Astrocyte of the cerebellum (primary cell): ENCODE measurements at regions not wholly inside any gene's neighbourhood (a gene's known extent, or its start where the extent isn't known, plus 50 kb on each side); places are given as distances from the start of the nearest gene placed in this dataset.

Experiments
- DNase-seq: peaks from one replicate; pipeline ENCODE4 v3.0.0-alpha.2; 2011; ENCODE audit warnings: low read depth
- H3K4me3 ChIP-seq: 2 replicates; pipeline ENCODE4 v1.5.1; 2011; ENCODE audit warnings: mild to moderate bottlenecking, low read depth, low read length, moderate library complexity
- in situ Hi-C: cut with HindIII; loops from 2 replicates; pipeline ENCODE4 v1.10.0; 2017; ENCODE audit warnings: low sequenced_read_pairs
- TF ChIP-seq, protein P1 (sequence below): IDR thresholded peaks from 2 replicates; pipeline ENCODE4 v1.5.1; 2012; ENCODE audit warnings: low read length, low read depth, moderate library complexity, mild to moderate bottlenecking; ENCODE audit errors: missing control alignments

DNA sequence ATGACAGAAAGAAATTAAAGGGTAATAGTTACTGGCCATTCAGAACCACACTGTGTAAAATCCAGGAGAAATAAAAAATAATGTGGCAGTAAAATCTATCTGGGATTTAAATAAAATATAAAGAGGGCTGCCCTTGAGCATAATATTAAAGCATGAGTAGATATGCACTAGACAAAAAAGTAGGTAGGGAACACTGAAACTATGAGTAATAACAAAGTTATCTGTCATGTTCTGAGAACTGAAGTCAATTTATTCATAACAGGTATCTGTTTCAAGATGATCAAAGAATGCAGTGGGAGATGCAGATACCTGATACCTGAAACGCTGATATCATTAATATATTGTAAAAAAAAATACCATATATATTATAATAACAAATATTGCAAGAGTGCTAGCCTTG lies 1672.0 kb downstream of the SLITRK5 start:
- TF ChIP-seq, protein P1, sequence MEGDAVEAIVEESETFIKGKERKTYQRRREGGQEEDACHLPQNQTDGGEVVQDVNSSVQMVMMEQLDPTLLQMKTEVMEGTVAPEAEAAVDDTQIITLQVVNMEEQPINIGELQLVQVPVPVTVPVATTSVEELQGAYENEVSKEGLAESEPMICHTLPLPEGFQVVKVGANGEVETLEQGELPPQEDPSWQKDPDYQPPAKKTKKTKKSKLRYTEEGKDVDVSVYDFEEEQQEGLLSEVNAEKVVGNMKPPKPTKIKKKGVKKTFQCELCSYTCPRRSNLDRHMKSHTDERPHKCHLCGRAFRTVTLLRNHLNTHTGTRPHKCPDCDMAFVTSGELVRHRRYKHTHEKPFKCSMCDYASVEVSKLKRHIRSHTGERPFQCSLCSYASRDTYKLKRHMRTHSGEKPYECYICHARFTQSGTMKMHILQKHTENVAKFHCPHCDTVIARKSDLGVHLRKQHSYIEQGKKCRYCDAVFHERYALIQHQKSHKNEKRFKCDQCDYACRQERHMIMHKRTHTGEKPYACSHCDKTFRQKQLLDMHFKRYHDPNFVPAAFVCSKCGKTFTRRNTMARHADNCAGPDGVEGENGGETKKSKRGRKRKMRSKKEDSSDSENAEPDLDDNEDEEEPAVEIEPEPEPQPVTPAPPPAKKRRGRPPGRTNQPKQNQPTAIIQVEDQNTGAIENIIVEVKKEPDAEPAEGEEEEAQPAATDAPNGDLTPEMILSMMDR, result no peak
- no peak for DNase-seq
- no peak overlapping the region for H3K4me3 ChIP-seq
- in situ Hi-C loops, result no loop called here

DNA sequence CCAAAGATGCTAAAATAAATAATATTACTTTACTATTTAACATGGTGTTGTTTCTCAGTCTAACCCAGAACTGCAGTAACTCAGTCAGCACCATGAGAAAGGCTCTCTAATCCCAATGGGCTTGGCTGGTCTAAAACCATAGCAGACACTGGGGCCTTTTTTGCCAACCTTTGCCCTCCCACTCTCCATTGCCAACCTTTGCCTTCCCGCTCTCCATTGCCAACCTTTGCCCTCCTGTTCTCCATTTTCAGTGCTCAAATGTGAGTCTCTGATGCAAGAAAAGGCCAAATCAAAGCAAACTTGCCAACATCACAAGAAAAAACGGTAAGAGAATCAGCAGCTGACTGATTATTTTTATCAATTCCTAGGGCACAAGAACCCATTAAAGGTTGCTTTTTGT lies 1681.2 kb downstream of the SLITRK5 start:
- H3K4me3 ChIP-seq, result no peak overlapping the region
- no peak for DNase-seq
- in situ Hi-C loops, result no loop called here
- TF ChIP-seq, protein P1, result no peak

DNA sequence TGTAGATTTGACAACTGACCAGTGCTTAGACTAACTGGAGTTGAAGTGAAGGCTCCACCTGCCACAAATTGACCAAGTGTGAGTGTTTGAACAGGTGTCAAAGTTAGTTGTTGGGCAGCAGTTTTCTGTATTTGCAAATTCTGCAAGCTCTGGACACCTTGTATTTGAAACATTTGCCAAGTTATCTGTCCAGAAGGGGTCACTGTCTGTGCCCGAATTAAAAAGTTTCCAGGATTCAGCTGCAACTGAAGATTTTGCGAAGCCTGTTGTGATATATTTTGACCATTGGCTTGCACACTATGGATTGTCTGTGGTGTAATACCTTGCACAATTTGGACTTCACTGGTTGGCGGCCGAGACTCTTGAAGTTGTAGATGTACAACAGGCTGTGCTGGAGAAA lies 1690.7 kb downstream of the SLITRK5 start:
- TF ChIP-seq, protein P1, result peak; percentile 31
- no peak for DNase-seq
- no peak overlapping the region for H3K4me3 ChIP-seq
- in situ Hi-C loops, result no loop called here

DNA sequence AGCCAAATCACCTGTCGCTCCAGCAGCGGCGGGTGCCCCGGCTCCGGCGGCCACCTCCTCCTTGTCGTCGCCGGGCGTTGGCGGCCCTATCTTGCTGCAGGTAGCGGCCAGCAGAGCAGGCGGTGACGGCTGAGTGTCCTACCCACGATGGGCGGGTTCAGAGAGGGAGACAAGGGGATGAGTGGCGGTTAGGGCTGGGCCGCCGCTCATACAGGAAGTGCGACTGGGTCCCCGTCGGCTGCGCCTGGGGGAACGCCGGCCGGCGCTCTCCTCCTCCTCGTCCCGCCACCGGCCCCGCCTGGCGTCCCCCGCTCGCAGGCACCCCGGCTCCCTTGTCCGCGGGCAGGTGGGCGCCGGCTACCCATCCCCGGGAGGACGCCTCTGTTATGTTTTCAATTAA lies 1692.0 kb downstream of the SLITRK5 start:
- in situ Hi-C loops, result no loop called here
- no peak overlapping the region for H3K4me3 ChIP-seq
- no peak for DNase-seq
- TF ChIP-seq, protein P1, result no peak

DNA sequence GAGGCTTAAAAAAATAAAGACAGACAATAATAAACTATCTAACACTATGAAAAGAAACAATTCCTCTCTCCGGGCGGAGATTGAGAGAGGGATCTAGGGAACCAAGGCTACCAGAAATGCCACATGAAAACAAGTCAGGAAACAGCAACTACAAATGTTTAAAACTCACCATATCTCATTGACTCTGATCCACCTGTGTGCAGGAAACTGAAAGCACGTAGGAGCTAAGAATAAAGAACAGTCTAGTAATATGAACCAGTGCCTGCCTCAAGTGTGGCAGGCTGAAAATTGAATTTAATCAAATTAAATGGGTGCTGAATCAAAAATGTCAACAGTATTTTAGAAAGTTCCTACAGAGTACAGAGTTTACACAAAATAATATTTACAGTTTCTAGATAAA lies 1701.0 kb downstream of the SLITRK5 start:
- TF ChIP-seq, protein P1, result no peak
- DNase-seq, result no peak
- H3K4me3 ChIP-seq, result no peak overlapping the region
- in situ Hi-C loops, result no loop called here

DNA sequence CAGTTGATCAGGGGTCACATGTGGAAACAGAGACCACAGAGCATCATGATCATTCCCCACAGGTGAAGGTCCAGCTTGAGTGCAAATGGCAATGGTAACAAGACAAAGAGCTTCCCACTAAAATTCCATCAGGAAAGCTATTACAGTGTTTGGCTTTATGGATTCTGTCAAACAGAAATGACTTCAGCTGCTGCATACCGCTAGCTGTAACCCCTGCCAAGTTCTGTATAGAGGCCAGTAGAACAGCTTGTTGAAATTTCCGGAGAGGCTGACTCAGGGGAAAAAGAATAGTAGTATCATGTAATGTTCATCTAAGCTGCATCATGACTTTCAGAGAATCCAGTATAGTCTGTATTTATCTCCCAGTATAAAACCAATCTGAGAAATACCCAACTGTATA lies 1704.7 kb downstream of the SLITRK5 start:
- peak; percentile 78 for DNase-seq

More for the DNA sequence above, 1704.7 kb downstream of the SLITRK5 start:
- H3K4me3 ChIP-seq, result no peak overlapping the region
- in situ Hi-C loops, result no loop called here
- TF ChIP-seq, protein P1, result no peak
